ENCODE measurements at regions not wholly inside any gene's neighbourhood (a gene's known extent, or its start where the extent isn't known, plus 50 kb on each side); places are given as distances from the start of the nearest gene placed in this dataset.
A peak's percentile ranks its signal among the peaks of the same experiment; 100 is the strongest.

- Mint-ChIP-seq H3K27ac (peak overlapping the region; percentile 42; the same call in 1 of the 2 replicates), H3K9me3 (peaks cover 16% of the 10 kb centered on the region), H3K27me3 (ENCODE audit: low read depth) (no peaks in the 10 kb centered on the region), H3K36me3 (peaks cover 35% of the 10 kb centered on the region), H3K4me3 (no peak overlapping the region), H3K4me1 (peaks cover 8% of the 10 kb centered on the region; the same call in 1 of the 2 replicates)
- ATAC-seq: no peak
- CTCF ChIA-PET: no interaction called here
- TF ChIP-seq AFF4 (CRISPR knock-in tag; IDR thresholded peaks at IDR 0.05; ENCODE audit: borderline replicate concordance): no peak
- POLR2A ChIA-PET: no interaction called here
- no peak for DNase-seq (ENCODE audit: low spot score)
Measured at GRCh38 chr19:46950526-46951170, 69.0 kb upstream of the NPAS1 start.

GRCh38 chr19:46951171-46951986 lies 68.3 kb upstream of the NPAS1 start:
- H3K4me1 Mint-ChIP-seq: peaks cover 8% of the 10 kb centered on the region; the same call in 1 of the 2 replicates
- H3K27me3 Mint-ChIP-seq (ENCODE audit: low read depth): no peaks in the 10 kb centered on the region
- H3K36me3 Mint-ChIP-seq: peaks cover 32% of the 10 kb centered on the region
- ATAC-seq (no peak), DNase-seq (ENCODE audit: low spot score) (no peak)
- peaks cover 16% of the 10 kb centered on the region for H3K9me3 Mint-ChIP-seq
- CTCF ChIA-PET: no interaction called here
- H3K4me3 Mint-ChIP-seq: no peak overlapping the region
- no peak overlapping the region for H3K27ac Mint-ChIP-seq
- TF ChIP-seq TEAD4 (CRISPR knock-in tag; IDR thresholded peaks at IDR 0.05) (no peak), PREB (CRISPR knock-in tag; IDR thresholded peaks at IDR 0.05; ENCODE audit: borderline replicate concordance) (no peak), ZNF671 (CRISPR knock-in tag; IDR thresholded peaks at IDR 0.05) (no peak), ATF2 (CRISPR knock-in tag; IDR thresholded peaks at IDR 0.05; ENCODE audit: borderline replicate concordance, low read depth) (no peak), OVOL2 (CRISPR knock-in tag; IDR thresholded peaks at IDR 0.05; ENCODE audit: borderline replicate concordance) (no peak), ZNF512 (CRISPR knock-in tag; IDR thresholded peaks at IDR 0.05; ENCODE audit: borderline replicate concordance) (no peak), GRHL2 (CRISPR knock-in tag; IDR thresholded peaks at IDR 0.05; ENCODE audit: insufficient replicate concordance, severe bottlenecking) (no peak), FOXP1 (CRISPR knock-in tag; IDR thresholded peaks at IDR 0.05; ENCODE audit: borderline replicate concordance) (no peak), ATF1 (CRISPR knock-in tag; IDR thresholded peaks at IDR 0.05) (no peak), ZNF263 (CRISPR knock-in tag; IDR thresholded peaks at IDR 0.05; ENCODE audit: low read depth) (no peak), ATF3 (CRISPR knock-in tag; conservative IDR thresholded peaks at IDR 0.05) (no peak), NFE2L1 (CRISPR knock-in tag; IDR thresholded peaks at IDR 0.05) (no peak), ZMAT4 (CRISPR knock-in tag; IDR thresholded peaks at IDR 0.05) (no peak), FOXJ3 (CRISPR knock-in tag; IDR thresholded peaks at IDR 0.05; ENCODE audit: borderline replicate concordance) (no peak), MAX (CRISPR knock-in tag; IDR thresholded peaks at IDR 0.05) (no peak)
- POLR2A ChIA-PET: no interaction called here
